Esophagus squamous epithelium (tissue), 4 donors: ENCODE measurements at regions not wholly inside any gene's neighbourhood (a gene's known extent, or its start where the extent isn't known, plus 50 kb on each side); places are given as distances from the start of the nearest gene placed in this dataset.

Experiments used
- CTCF ChIP-seq, 6 experiments: fragments of 450-650 bp in 4 of 6; fragments of 200-600 bp in 2 of 6; sonication (generic) in 2 of 6; IDR thresholded peaks; one replicate each; pipeline ENCODE4 v1.5.1; 2016 to 2019; ENCODE audit warnings: antibody characterized with exemption in 6 of 6, mild to moderate bottlenecking in 4 of 6, moderate library complexity in 4 of 6
- POLR2A ChIP-seq, 4 donors: fragments of 450-650 bp; IDR thresholded peaks; one replicate each; pipeline ENCODE4 v1.6.1; 2017; ENCODE audit warnings: antibody characterized with exemption in 4 of 4, mild to moderate bottlenecking in 4 of 4, moderate library complexity in 3 of 4

GRCh38 chr16:88282564-88283395, 100.0 kb upstream of the ZNF469 start:
- no peak for TF ChIP-seq CTCF (IDR thresholded peaks at IDR 0.05)
- TF ChIP-seq POLR2A (IDR thresholded peaks at IDR 0.05): no peak
